ENCODE measurements at regions not wholly inside any gene's neighbourhood (a gene's known extent, or its start where the extent isn't known, plus 50 kb on each side); places are given as distances from the start of the nearest gene placed in this dataset.

- TF ChIP-seq POLR2AphosphoS5 (IDR thresholded peaks at IDR 0.05) (no peak), CTCF (IDR thresholded peaks at IDR 0.05) (no peak), POLR2A (IDR thresholded peaks at IDR 0.05) (no peak)
Observed at GRCh38 chr12:111041091-111041490, 120.7 kb upstream of the MYL2 start.

Data from breast epithelium (tissue), 3 donors.